ENCODE measurements at regions not wholly inside any gene's neighbourhood (a gene's known extent, or its start where the extent isn't known, plus 50 kb on each side); places are given as distances from the start of the nearest gene placed in this dataset.
A peak's percentile ranks its signal among the peaks of the same experiment; 100 is the strongest.

DNA sequence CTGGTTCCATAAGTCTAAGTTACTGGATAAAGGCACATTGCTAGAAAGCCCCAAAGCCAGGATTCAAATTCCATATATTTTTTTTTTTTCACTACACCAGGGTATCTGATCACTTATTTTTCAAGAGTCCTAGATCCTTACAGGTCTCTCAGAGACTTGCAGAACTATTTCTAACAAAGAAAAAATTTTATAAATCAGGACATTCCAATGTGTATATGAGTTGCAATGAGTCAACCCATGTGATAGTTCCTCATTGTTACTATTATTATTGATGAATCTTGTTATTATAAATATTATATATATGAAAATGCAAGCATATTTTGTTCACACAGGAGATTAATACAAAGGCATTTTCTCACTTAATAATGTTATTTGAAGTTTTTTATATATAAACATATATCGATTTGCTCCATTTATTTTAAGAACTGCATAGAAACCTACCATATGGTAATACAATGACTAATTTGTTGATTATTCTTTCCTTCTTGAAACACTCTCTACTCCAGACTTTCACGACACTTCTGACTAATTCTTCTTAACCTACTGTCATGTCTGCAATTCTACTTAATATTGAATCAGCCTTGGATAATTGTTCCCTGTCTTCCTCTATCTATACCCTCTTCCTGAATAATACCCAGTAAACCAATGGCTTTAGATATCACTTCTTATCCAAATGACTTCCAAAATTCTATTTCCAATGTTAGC is 968.4 kb upstream of the NRXN1 start:
- Mint-ChIP-seq H3K4me3 (ENCODE audit: unreplicated experiment) (no peak overlapping the region), H3K27ac (ENCODE audit: low read depth, unreplicated experiment) (no peak overlapping the region), H3K9me3 (ENCODE audit: unreplicated experiment) (no peaks in the 10 kb centered on the region), H3K36me3 (ENCODE audit: insufficient read depth, unreplicated experiment) (no peaks in the 10 kb centered on the region), H3K27me3 (ENCODE audit: insufficient read depth, unreplicated experiment) (no peaks in the 10 kb centered on the region), H3K4me1 (ENCODE audit: insufficient read depth, unreplicated experiment) (peaks cover 6% of the 10 kb centered on the region)
- TF ChIP-seq, protein P1, sequence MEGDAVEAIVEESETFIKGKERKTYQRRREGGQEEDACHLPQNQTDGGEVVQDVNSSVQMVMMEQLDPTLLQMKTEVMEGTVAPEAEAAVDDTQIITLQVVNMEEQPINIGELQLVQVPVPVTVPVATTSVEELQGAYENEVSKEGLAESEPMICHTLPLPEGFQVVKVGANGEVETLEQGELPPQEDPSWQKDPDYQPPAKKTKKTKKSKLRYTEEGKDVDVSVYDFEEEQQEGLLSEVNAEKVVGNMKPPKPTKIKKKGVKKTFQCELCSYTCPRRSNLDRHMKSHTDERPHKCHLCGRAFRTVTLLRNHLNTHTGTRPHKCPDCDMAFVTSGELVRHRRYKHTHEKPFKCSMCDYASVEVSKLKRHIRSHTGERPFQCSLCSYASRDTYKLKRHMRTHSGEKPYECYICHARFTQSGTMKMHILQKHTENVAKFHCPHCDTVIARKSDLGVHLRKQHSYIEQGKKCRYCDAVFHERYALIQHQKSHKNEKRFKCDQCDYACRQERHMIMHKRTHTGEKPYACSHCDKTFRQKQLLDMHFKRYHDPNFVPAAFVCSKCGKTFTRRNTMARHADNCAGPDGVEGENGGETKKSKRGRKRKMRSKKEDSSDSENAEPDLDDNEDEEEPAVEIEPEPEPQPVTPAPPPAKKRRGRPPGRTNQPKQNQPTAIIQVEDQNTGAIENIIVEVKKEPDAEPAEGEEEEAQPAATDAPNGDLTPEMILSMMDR (IDR thresholded peaks at IDR 0.05; ENCODE audit: unreplicated experiment) = no peak
- intact Hi-C loops (cut with micrococcal nuclease) = no loop called here
- no peak for DNase-seq (ENCODE audit: unreplicated experiment)
- no TSS peak for BruUV-seq (replicated peaks)
- CTCF ChIA-PET = no interaction called here
- POLR2A ChIA-PET = interaction anchor here (0.6 kb wide), 1 partner anchor 9 kb away, joined by 3 read pairs; no protein-coding TSS in a partner anchor

DNA sequence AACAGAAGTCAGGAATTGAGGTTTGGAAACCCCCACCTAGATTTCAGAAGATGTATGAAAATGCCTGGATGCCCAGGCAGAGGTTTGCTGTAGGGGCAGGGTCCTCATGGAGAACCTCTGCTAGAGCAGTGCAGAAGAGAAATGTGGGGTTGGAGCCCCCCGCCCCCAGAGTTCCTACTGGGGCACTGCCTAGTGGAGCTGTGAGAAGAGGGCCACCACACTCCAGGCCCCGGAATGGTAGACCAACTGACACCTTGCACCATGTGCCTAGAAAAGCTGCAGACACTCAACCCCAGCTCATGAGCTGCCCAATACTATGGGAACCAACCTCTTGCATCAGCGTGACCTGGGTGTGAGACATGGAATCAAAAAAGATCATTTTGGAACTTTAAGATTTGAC is 967.0 kb upstream of the NRXN1 start:
- CTCF ChIA-PET = interaction anchor here (0.6 kb wide), 1 partner anchor 1147 kb away, joined by 3 read pairs; no protein-coding TSS in a partner anchor
- Mint-ChIP-seq H3K9me3 (ENCODE audit: unreplicated experiment) (no peaks in the 10 kb centered on the region), H3K4me1 (ENCODE audit: insufficient read depth, unreplicated experiment) (peaks cover 6% of the 10 kb centered on the region), H3K36me3 (ENCODE audit: insufficient read depth, unreplicated experiment) (no peaks in the 10 kb centered on the region), H3K4me3 (ENCODE audit: unreplicated experiment) (no peak overlapping the region), H3K27me3 (ENCODE audit: insufficient read depth, unreplicated experiment) (no peaks in the 10 kb centered on the region), H3K27ac (ENCODE audit: low read depth, unreplicated experiment) (no peak overlapping the region)
- POLR2A ChIA-PET = no interaction called here
- no peak for DNase-seq (ENCODE audit: unreplicated experiment)
- TF ChIP-seq, protein P1 (IDR thresholded peaks at IDR 0.05; ENCODE audit: unreplicated experiment) = no peak
- BruUV-seq (replicated peaks) = no TSS peak
- intact Hi-C loops (cut with micrococcal nuclease) = no loop called here

DNA sequence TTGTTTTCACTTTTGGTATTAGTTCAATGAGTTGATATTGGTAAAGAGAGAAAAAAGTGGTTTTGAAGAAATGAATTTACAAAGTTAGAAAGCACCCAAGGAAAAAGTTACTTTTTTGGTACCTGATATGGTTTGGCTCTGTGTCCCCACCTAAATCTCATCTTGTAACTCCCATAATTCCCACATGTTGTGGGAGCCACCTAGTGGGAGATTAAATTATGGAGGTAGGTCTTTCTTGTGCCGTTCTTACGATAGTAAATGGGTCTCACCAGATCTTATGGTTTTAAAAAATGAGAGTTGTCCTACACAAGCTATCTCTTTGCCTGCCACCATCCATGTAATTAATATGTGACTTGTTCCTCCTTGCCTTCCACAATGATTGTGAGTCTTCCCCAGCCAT is 965.6 kb upstream of the NRXN1 start:
- TF ChIP-seq, protein P1 (IDR thresholded peaks at IDR 0.05; ENCODE audit: unreplicated experiment) = no peak
- peak; percentile 14 for DNase-seq (ENCODE audit: unreplicated experiment)
- H3K27me3 Mint-ChIP-seq (ENCODE audit: insufficient read depth, unreplicated experiment) = no peaks in the 10 kb centered on the region
- ChIA-PET CTCF (interaction anchor here (1.5 kb wide), 1 partner anchor 25 kb away, joined by 3 read pairs; no protein-coding TSS in a partner anchor), POLR2A (no interaction called here)
- no peaks in the 10 kb centered on the region for H3K9me3 Mint-ChIP-seq (ENCODE audit: unreplicated experiment)
- H3K36me3 Mint-ChIP-seq (ENCODE audit: insufficient read depth, unreplicated experiment) = no peaks in the 10 kb centered on the region
- peaks cover 6% of the 10 kb centered on the region for H3K4me1 Mint-ChIP-seq (ENCODE audit: insufficient read depth, unreplicated experiment)
- no peak overlapping the region for H3K4me3 Mint-ChIP-seq (ENCODE audit: unreplicated experiment)
- intact Hi-C loops (cut with micrococcal nuclease) = no loop called here
- no peak overlapping the region for H3K27ac Mint-ChIP-seq (ENCODE audit: low read depth, unreplicated experiment)
- BruUV-seq (replicated peaks) = no TSS peak

DNA sequence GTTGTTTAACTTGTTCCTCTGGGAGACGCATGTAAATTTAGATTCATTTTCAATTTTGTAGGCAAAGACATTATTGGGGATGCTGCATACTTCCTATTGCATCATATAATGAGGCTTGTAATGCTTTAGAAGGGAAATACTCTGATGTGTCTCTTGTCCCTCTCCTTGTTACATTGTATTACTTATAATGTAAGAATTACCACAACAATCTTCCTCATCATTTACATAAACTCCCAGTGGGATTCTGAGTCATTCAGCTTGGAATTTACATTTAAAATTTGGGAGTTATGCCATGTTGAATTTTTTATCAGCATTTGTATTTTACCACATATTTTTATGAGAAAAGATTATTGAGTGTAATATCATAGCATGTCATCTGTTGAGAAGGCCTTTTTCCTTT is 963.4 kb upstream of the NRXN1 start:
- Mint-ChIP-seq H3K36me3 (ENCODE audit: insufficient read depth, unreplicated experiment) (no peaks in the 10 kb centered on the region), H3K9me3 (ENCODE audit: unreplicated experiment) (no peaks in the 10 kb centered on the region), H3K4me3 (ENCODE audit: unreplicated experiment) (no peak overlapping the region), H3K4me1 (ENCODE audit: insufficient read depth, unreplicated experiment) (no peaks in the 10 kb centered on the region), H3K27me3 (ENCODE audit: insufficient read depth, unreplicated experiment) (no peaks in the 10 kb centered on the region), H3K27ac (ENCODE audit: low read depth, unreplicated experiment) (no peak overlapping the region)
- no TSS peak for BruUV-seq (replicated peaks)
- CTCF ChIA-PET = no interaction called here
- intact Hi-C loops (cut with micrococcal nuclease) = no loop called here
- peak; percentile 43 for DNase-seq (ENCODE audit: unreplicated experiment)
- TF ChIP-seq, protein P1 (IDR thresholded peaks at IDR 0.05; ENCODE audit: unreplicated experiment) = no peak
- POLR2A ChIA-PET = interaction anchor here (0.6 kb wide), 1 partner anchor 580 kb away, joined by 3 read pairs; no protein-coding TSS in a partner anchor
